Smooth muscle cell (in vitro differentiated cells): ENCODE measurements at regions not wholly inside any gene's neighbourhood (a gene's known extent, or its start where the extent isn't known, plus 50 kb on each side); places are given as distances from the start of the nearest gene placed in this dataset.
"Not testable (repeated sequence)": the region's sequence is repeated elsewhere in the genome, so short reads cannot be mapped to it uniquely, and the experiment has no call there.

ENCODE experiments used
- DNase-seq: peaks from one replicate; lab custom pipeline; 2025; ENCODE audit not compliant: unreplicated experiment; lab: John Stamatoyannopoulos, UW
- H2AFZ ChIP-seq: fragments of 200-600 bp; sonication (generic); 2 replicates; pipeline ENCODE4 v1.6.0; 2016; ENCODE audit warnings: antibody characterized with exemption, low read depth, mild to moderate bottlenecking
- H3F3A ChIP-seq: fragments of 200-600 bp; sonication (generic); 2 replicates; pipeline ENCODE4 v1.6.0; 2017; ENCODE audit warnings: antibody characterized with exemption, low read depth
- H3K27ac ChIP-seq: fragments of 200-600 bp; sonication (generic); 2 replicates; pipeline ENCODE4 v1.5.1; 2016; ENCODE audit warnings: low read depth, mild to moderate bottlenecking
- H3K27me3 ChIP-seq: fragments of 200-600 bp; sonication (generic); 2 replicates; pipeline ENCODE4 v1.6.1; 2016; ENCODE audit warnings: low read depth, mild to moderate bottlenecking
- H3K36me3 ChIP-seq: fragments of 200-600 bp; sonication (generic); 2 replicates; pipeline ENCODE4 v1.5.1; 2016; ENCODE audit warnings: low read depth
- H3K4me1 ChIP-seq: fragments of 200-600 bp; sonication (generic); 2 replicates; pipeline ENCODE4 v1.5.1; 2016; ENCODE audit warnings: low read depth
- H3K4me2 ChIP-seq: fragments of 200-600 bp; sonication (generic); 2 replicates; pipeline ENCODE4 v1.6.0; 2016; ENCODE audit warnings: mild to moderate bottlenecking
- H3K4me3 ChIP-seq: fragments of 200-600 bp; sonication (generic); 2 replicates; pipeline ENCODE4 v1.5.1; 2016; ENCODE audit warnings: mild to moderate bottlenecking
- H3K79me2 ChIP-seq: fragments of 200-600 bp; sonication (generic); 2 replicates; pipeline ENCODE4 v1.6.0; 2016; ENCODE audit warnings: low read depth, mild to moderate bottlenecking
- H3K9ac ChIP-seq: fragments of 200-600 bp; sonication (generic); 2 replicates; pipeline ENCODE4 v1.6.0; 2016; ENCODE audit warnings: low read depth
- H3K9me3 ChIP-seq: fragments of 200-600 bp; sonication (generic); replicated peaks from 2 replicates; pipeline ENCODE4 v1.5.1; 2016; ENCODE audit warnings: low read depth
- H4K20me1 ChIP-seq: fragments of 200-600 bp; sonication (generic); 2 replicates; pipeline ENCODE4 v1.6.0; 2016; ENCODE audit warnings: low read depth
- CTCF ChIP-seq: fragments of 200-600 bp; sonication (generic); IDR thresholded peaks from 2 replicates; pipeline ENCODE4 v1.5.1; 2017; ENCODE audit warnings: borderline replicate concordance, mild to moderate bottlenecking, antibody characterized with exemption; ENCODE audit not compliant: insufficient read depth, poor library complexity, severe bottlenecking
- WGBS: methylation state at CpG from one replicate; pipeline ENCODE4 v1.1.7; 2016; ENCODE audit warnings: low lambda C conversion rate; 5-methylcytosine and 5-hydroxymethylcytosine counted together

GRCh38 chr12:33093534-33093933 lies 197.0 kb upstream of the PKP2 start:
- no peaks in the 10 kb centered on the region for H3K27me3 ChIP-seq
- H3K79me2 ChIP-seq, result no peaks in the 10 kb centered on the region
- no peaks in the 10 kb centered on the region for H3K4me1 ChIP-seq
- no peaks in the 10 kb centered on the region for H3K9me3 ChIP-seq
- H3K27ac ChIP-seq, result no peak overlapping the region
- no peak overlapping the region for H3K4me2 ChIP-seq
- no peak overlapping the region for H3K4me3 ChIP-seq
- no peak for DNase-seq
- H4K20me1 ChIP-seq, result no peaks in the 10 kb centered on the region
- no peak overlapping the region for H3K9ac ChIP-seq
- H3F3A ChIP-seq, result no peaks in the 10 kb centered on the region
- no peak overlapping the region for H2AFZ ChIP-seq
- no peak for TF ChIP-seq CTCF
- WGBS, result 74% methylated on average over 2 of the region's 2 CpGs
- H3K36me3 ChIP-seq, result no peaks in the 10 kb centered on the region

- H3K27me3 ChIP-seq, H3K9me3 ChIP-seq, H3K4me2 ChIP-seq, H3K4me3 ChIP-seq, DNase-seq, H3K79me2 ChIP-seq, H4K20me1 ChIP-seq, H3K36me3 ChIP-seq, H2AFZ ChIP-seq, H3K9ac ChIP-seq, H3F3A ChIP-seq, H3K4me1 ChIP-seq, H3K27ac ChIP-seq: not testable (repeated sequence)
- 88% methylated on average over 1 of the region's 1 CpG for WGBS
Observed at GRCh38 chr12:33087876-33088275, 191.3 kb upstream of the PKP2 start.

GRCh38 chr12:33076401-33076800 lies 179.8 kb upstream of the PKP2 start:
- H3K27me3 ChIP-seq, H3K36me3 ChIP-seq, H2AFZ ChIP-seq, H3K4me1 ChIP-seq, H3K4me2 ChIP-seq, H4K20me1 ChIP-seq, H3K9ac ChIP-seq, H3K79me2 ChIP-seq, H3K4me3 ChIP-seq, H3F3A ChIP-seq, DNase-seq, H3K27ac ChIP-seq, H3K9me3 ChIP-seq: not testable (repeated sequence)
- 94% methylated on average over 9 of the region's 9 CpGs for WGBS

GRCh38 chr12:33075130-33075766 lies 178.7 kb upstream of the PKP2 start:
- not testable (repeated sequence) for H3K9me3 ChIP-seq, H3F3A ChIP-seq, H3K4me1 ChIP-seq, H3K27ac ChIP-seq, H4K20me1 ChIP-seq, H2AFZ ChIP-seq, H3K9ac ChIP-seq, H3K4me3 ChIP-seq, H3K79me2 ChIP-seq, H3K27me3 ChIP-seq, DNase-seq, H3K4me2 ChIP-seq, H3K36me3 ChIP-seq
- 96% methylated on average over 25 of the region's 25 CpGs for WGBS

GRCh38 chr12:33061844-33062243 lies 165.3 kb upstream of the PKP2 start:
- Histone ChIP-seq H3K36me3 (no peaks in the 10 kb centered on the region), H3K4me1 (no peaks in the 10 kb centered on the region), H3F3A (no peaks in the 10 kb centered on the region), H3K27ac (no peak overlapping the region), H3K9me3 (no peaks in the 10 kb centered on the region), H2AFZ (no peak overlapping the region), H3K4me3 (no peak overlapping the region), H3K4me2 (no peak overlapping the region), H3K9ac (no peak overlapping the region), H3K79me2 (no peaks in the 10 kb centered on the region), H3K27me3 (no peaks in the 10 kb centered on the region), H4K20me1 (no peaks in the 10 kb centered on the region)
- no peak for DNase-seq
- TF ChIP-seq CTCF, result no peak
